ENCODE measurements at regions not wholly inside any gene's neighbourhood (a gene's known extent, or its start where the extent isn't known, plus 50 kb on each side); places are given as distances from the start of the nearest gene placed in this dataset.
"Not testable (repeated sequence)": the region's sequence is repeated elsewhere in the genome, so short reads cannot be mapped to it uniquely, and the experiment has no call there.

- Histone ChIP-seq H3K4me1 (no peaks in the 10 kb centered on the region), H3K9ac (no peak overlapping the region), H3K36me3 (no peaks in the 10 kb centered on the region), H3K27me3 (no peaks in the 10 kb centered on the region), H3K27ac (no peak overlapping the region), H3K4me2 (no peak overlapping the region), H3K4me3 (no peak overlapping the region), H4K20me1 (no peaks in the 10 kb centered on the region), H3K9me3 (replicated peaks in 1 of 11) (peaks cover 0 to 21% (median 11%) of the 10 kb centered on the region in 11 experiments; a peak in 13 of 22 replicates)
- TF ChIP-seq Cebpa-rat (IDR thresholded peaks at IDR 0.05), result no peak
Measured at GRCh38 chr5:106028314-106028713, 1642.4 kb downstream of the EFNA5 start.

- Histone ChIP-seq H3K4me1 (no peaks in the 10 kb centered on the region), H3K36me3 (no peaks in the 10 kb centered on the region), H3K9ac (no peak overlapping the region), H3K9me3 (replicated peaks in 1 of 11) (no peaks in the 10 kb centered on the region), H3K4me3 (no peak overlapping the region), H4K20me1 (no peaks in the 10 kb centered on the region), H3K27me3 (no peaks in the 10 kb centered on the region), H3K27ac (no peak overlapping the region), H3K4me2 (no peak overlapping the region)
- TF ChIP-seq Cebpa-rat (IDR thresholded peaks at IDR 0.05), result no peak
Measured at GRCh38 chr5:106020894-106021293, 1649.8 kb downstream of the EFNA5 start.

GRCh38 chr5:106019261-106019660 lies 1651.5 kb downstream of the EFNA5 start:
- H3K4me1 ChIP-seq, result no peaks in the 10 kb centered on the region
- no peak overlapping the region for H3K9ac ChIP-seq
- H3K27me3 ChIP-seq, result no peaks in the 10 kb centered on the region
- no peak for TF ChIP-seq Cebpa-rat (IDR thresholded peaks at IDR 0.05)
- no peaks in the 10 kb centered on the region for H3K9me3 ChIP-seq (replicated peaks in 1 of 11)
- H3K4me2 ChIP-seq, result no peak overlapping the region
- H4K20me1 ChIP-seq, result no peaks in the 10 kb centered on the region
- no peak overlapping the region for H3K4me3 ChIP-seq
- no peak overlapping the region for H3K27ac ChIP-seq
- H3K36me3 ChIP-seq, result no peaks in the 10 kb centered on the region

- no peak for TF ChIP-seq Cebpa-rat (IDR thresholded peaks at IDR 0.05)
- H3K27me3 ChIP-seq, result no peaks in the 10 kb centered on the region
- H3K4me3 ChIP-seq, result no peak overlapping the region
- no peaks in the 10 kb centered on the region for H3K36me3 ChIP-seq
- H3K9me3 ChIP-seq (replicated peaks in 1 of 11), result no peaks in the 10 kb centered on the region
- no peak overlapping the region for H3K4me2 ChIP-seq
- no peaks in the 10 kb centered on the region for H3K4me1 ChIP-seq
- H3K9ac ChIP-seq, result no peak overlapping the region
- H3K27ac ChIP-seq, result no peak overlapping the region
- H4K20me1 ChIP-seq, result no peaks in the 10 kb centered on the region
Measured at GRCh38 chr5:106017243-106017857, 1653.4 kb downstream of the EFNA5 start.

- Histone ChIP-seq H3K27ac (no peak overlapping the region), H3K36me3 (no peaks in the 10 kb centered on the region), H3K4me3 (no peak overlapping the region), H3K4me1 (no peaks in the 10 kb centered on the region), H3K9ac (no peak overlapping the region), H3K27me3 (no peaks in the 10 kb centered on the region), H3K9me3 (replicated peaks in 1 of 11) (no peaks in the 10 kb centered on the region), H4K20me1 (no peaks in the 10 kb centered on the region), H3K4me2 (no peak overlapping the region)
- no peak for TF ChIP-seq Cebpa-rat (IDR thresholded peaks at IDR 0.05)
Measured at GRCh38 chr5:106014262-106014661, 1656.5 kb downstream of the EFNA5 start.

- Histone ChIP-seq H3K27me3 (no peaks in the 10 kb centered on the region), H3K9me3 (replicated peaks in 1 of 11) (no peaks in the 10 kb centered on the region), H3K4me1 (peaks cover 0 to 7% (median 0%) of the 10 kb centered on the region in 10 experiments; a peak in 1 of 20 replicates), H3K27ac (no peak overlapping the region), H3K36me3 (no peaks in the 10 kb centered on the region), H3K9ac (no peak overlapping the region), H3K4me3 (no peak overlapping the region), H4K20me1 (no peaks in the 10 kb centered on the region; a peak in 1 of 22 replicates), H3K4me2 (no peak overlapping the region)
- no peak for TF ChIP-seq Cebpa-rat (IDR thresholded peaks at IDR 0.05)
Measured at GRCh38 chr5:106006242-106006641, 1664.5 kb downstream of the EFNA5 start.

- not testable (repeated sequence) for H3K4me2 ChIP-seq; H3K9ac ChIP-seq; H3K36me3 ChIP-seq; H3K4me1 ChIP-seq; H3K27me3 ChIP-seq; H3K27ac ChIP-seq; H3K9me3 ChIP-seq (replicated peaks in 1 of 11); H4K20me1 ChIP-seq; H3K4me3 ChIP-seq
Measured at GRCh38 chr5:105998991-105999390, 1671.7 kb downstream of the EFNA5 start.

- H3K36me3 ChIP-seq, result no peaks in the 10 kb centered on the region
- no peak overlapping the region for H3K27ac ChIP-seq
- no peaks in the 10 kb centered on the region for H4K20me1 ChIP-seq
- no peak overlapping the region for H3K4me2 ChIP-seq
- no peak overlapping the region for H3K9ac ChIP-seq
- H3K4me3 ChIP-seq, result no peak overlapping the region
- TF ChIP-seq Cebpa-rat (IDR thresholded peaks at IDR 0.05), result no peak
- H3K9me3 ChIP-seq (replicated peaks in 1 of 11), result no peaks in the 10 kb centered on the region
- no peaks in the 10 kb centered on the region for H3K27me3 ChIP-seq
- H3K4me1 ChIP-seq, result no peaks in the 10 kb centered on the region
Measured at GRCh38 chr5:105993027-105993426, 1677.7 kb downstream of the EFNA5 start.

- TF ChIP-seq Cebpa-rat (IDR thresholded peaks at IDR 0.05), result no peak
- H3K27me3 ChIP-seq, result no peaks in the 10 kb centered on the region
- H3K27ac ChIP-seq, result no peak overlapping the region
- no peak overlapping the region for H3K4me2 ChIP-seq
- H3K4me1 ChIP-seq, result no peaks in the 10 kb centered on the region
- no peaks in the 10 kb centered on the region for H3K36me3 ChIP-seq
- H3K9me3 ChIP-seq (replicated peaks in 1 of 11), result peaks cover 0 to 10% (median 8%) of the 10 kb centered on the region in 11 experiments; a peak in 10 of 22 replicates
- H3K4me3 ChIP-seq, result no peak overlapping the region
- H3K9ac ChIP-seq, result no peak overlapping the region
- H4K20me1 ChIP-seq, result no peaks in the 10 kb centered on the region
Measured at GRCh38 chr5:105982526-105982925, 1688.2 kb downstream of the EFNA5 start.

- Histone ChIP-seq H4K20me1 (no peaks in the 10 kb centered on the region), H3K9ac (no peak overlapping the region), H3K4me3 (no peak overlapping the region), H3K4me2 (no peak overlapping the region), H3K36me3 (no peaks in the 10 kb centered on the region), H3K27ac (no peak overlapping the region), H3K9me3 (replicated peaks in 1 of 11) (peaks cover 0 to 9% (median 7%) of the 10 kb centered on the region in 11 experiments; a peak in 10 of 22 replicates), H3K4me1 (no peaks in the 10 kb centered on the region), H3K27me3 (no peaks in the 10 kb centered on the region)
- no peak for TF ChIP-seq Cebpa-rat (IDR thresholded peaks at IDR 0.05)
Measured at GRCh38 chr5:105978011-105978410, 1692.7 kb downstream of the EFNA5 start.
